Gastroesophageal sphincter (tissue), 4 donors: ENCODE measurements at regions not wholly inside any gene's neighbourhood (a gene's known extent, or its start where the extent isn't known, plus 50 kb on each side); places are given as distances from the start of the nearest gene placed in this dataset.
"Not testable (repeated sequence)": the region's sequence is repeated elsewhere in the genome, so short reads cannot be mapped to it uniquely, and the experiment has no call there.

ENCODE experiments used
- ATAC-seq: fragments of 150-250 bp; one replicate; pipeline ENCODE4 v1.9.1; 2016; ENCODE audit warnings: mild to moderate bottlenecking, moderate library complexity
- H3K27ac ChIP-seq, 4 donors: fragments of 200-600 bp; sonication (generic) in 3 of 4; 1 replicate in 3 of 4; 2 replicates in 1 of 4; pipeline ENCODE4 v1.5.1; 2016 to 2019
- H3K27me3 ChIP-seq: fragments of 200-600 bp; sonication (generic); one replicate; pipeline ENCODE4 v1.5.1; 2019
- H3K36me3 ChIP-seq, 2 donors: fragments of 200-600 bp; sonication (generic); one replicate each; pipeline ENCODE4 v1.5.1; 2019; ENCODE audit warnings: control low read depth in 1 of 2
- H3K4me1 ChIP-seq, 3 donors: fragments of 200-600 bp; sonication (generic); 1 replicate in 2 of 3; 2 replicates in 1 of 3; pipeline ENCODE4 v1.5.1; 2016 to 2019; ENCODE audit warnings: control low read depth in 2 of 3
- H3K4me3 ChIP-seq, 2 donors: fragments of 200-600 bp; sonication (generic); one replicate each; pipeline ENCODE4 v1.5.1; 2019; ENCODE audit warnings: mild to moderate bottlenecking in 1 of 2, moderate library complexity in 1 of 2
- H3K9me3 ChIP-seq, 3 donors: fragments of 200-600 bp; sonication (generic); one replicate each; pipeline ENCODE4 v1.5.1; 2017 to 2019; ENCODE audit warnings: control low read depth in 2 of 3
- CTCF ChIP-seq, 4 experiments: fragments of 200-600 bp in 2 of 4; fragments of 450-650 bp in 2 of 4; sonication (generic) in 1 of 4; IDR thresholded peaks; one replicate each; pipeline ENCODE4 v1.5.1; 2017 to 2019; ENCODE audit warnings: antibody characterized with exemption in 4 of 4, mild to moderate bottlenecking in 2 of 4, moderate library complexity in 2 of 4
- EP300 ChIP-seq: sonication (generic); formaldehyde crosslinking; IDR thresholded peaks from one replicate; pipeline ENCODE4 v1.6.1; 2017; ENCODE audit warnings: antibody characterized with exemption, mild to moderate bottlenecking
- POLR2A ChIP-seq, 2 donors: fragments of 450-650 bp; IDR thresholded peaks; one replicate each; pipeline ENCODE4 v1.6.1; 2017; ENCODE audit warnings: antibody characterized with exemption in 2 of 2, mild to moderate bottlenecking in 2 of 2, moderate library complexity in 1 of 2
- POLR2AphosphoS5 ChIP-seq: sonication (generic); formaldehyde crosslinking; IDR thresholded peaks from one replicate; pipeline ENCODE4 v1.6.1; 2017; ENCODE audit warnings: antibody characterized with exemption
- WGBS, 2 donors: methylation state at CpG; one replicate each; pipeline ENCODE4 v1.1.5; 2018; ENCODE audit warnings: low coverage in 1 of 2; 5-methylcytosine and 5-hydroxymethylcytosine counted together

- no peaks in the 10 kb centered on the region for H3K36me3 ChIP-seq
- no peak overlapping the region for H3K4me3 ChIP-seq
- WGBS, 2 donors = 76 to 87% methylated on average over 8 to 9 of the region's 9 CpGs
- no peak overlapping the region for H3K27ac ChIP-seq
- TF ChIP-seq POLR2A (IDR thresholded peaks at IDR 0.05) = no peak
- no peak for TF ChIP-seq EP300
- TF ChIP-seq POLR2AphosphoS5 = no peak
- no peak for TF ChIP-seq CTCF (IDR thresholded peaks at IDR 0.05)
- no peaks in the 10 kb centered on the region for H3K4me1 ChIP-seq
- ATAC-seq = no peak
- H3K27me3 ChIP-seq = peaks cover 24% of the 10 kb centered on the region
- peaks cover 0 to 27% (median 0%) of the 10 kb centered on the region in 3 donors for H3K9me3 ChIP-seq
These were observed 61.0 kb upstream of the NBPF3 start for GRCh38 chr1:21378705-21379494.

- ATAC-seq = no peak
- 90 to 100% methylated on average over 2 to 4 of the region's 6 CpGs for WGBS, 2 donors
These were observed 67.6 kb upstream of the NBPF3 start for GRCh38 chr1:21372383-21372782.

GRCh38 chr1:21369905-21370304, 70.0 kb upstream of the NBPF3 start:
- H3K4me1 ChIP-seq = peaks cover 0 to 10% (median 0%) of the 10 kb centered on the region in 3 donors
- 44 to 75% methylated on average over 2 to 4 of the region's 4 CpGs for WGBS, 2 donors
- no peaks in the 10 kb centered on the region for H3K9me3 ChIP-seq
- no peaks in the 10 kb centered on the region for H3K27me3 ChIP-seq
- TF ChIP-seq POLR2AphosphoS5 (no peak), EP300 (no peak), CTCF (IDR thresholded peaks at IDR 0.05) (no peak), POLR2A (IDR thresholded peaks at IDR 0.05) (no peak)
- no peaks in the 10 kb centered on the region for H3K36me3 ChIP-seq
- no peak overlapping the region for H3K27ac ChIP-seq
- no peak for ATAC-seq
- no peak overlapping the region for H3K4me3 ChIP-seq

More at GRCh38 chr1:21372383-21372782, 67.6 kb upstream of the NBPF3 start:
- no peak overlapping the region for H3K27ac ChIP-seq
- TF ChIP-seq EP300 = no peak
- no peak for TF ChIP-seq POLR2A (IDR thresholded peaks at IDR 0.05)
- TF ChIP-seq POLR2AphosphoS5 = no peak
- no peak for TF ChIP-seq CTCF (IDR thresholded peaks at IDR 0.05)
- no peaks in the 10 kb centered on the region for H3K9me3 ChIP-seq
- no peak overlapping the region for H3K4me3 ChIP-seq
- H3K36me3 ChIP-seq = no peaks in the 10 kb centered on the region
- H3K4me1 ChIP-seq = peaks cover 0 to 10% (median 0%) of the 10 kb centered on the region in 3 donors
- no peaks in the 10 kb centered on the region for H3K27me3 ChIP-seq

- TF ChIP-seq POLR2AphosphoS5 (peak; percentile 23), CTCF (IDR thresholded peaks at IDR 0.05) (peak; percentile 99 to 100 (median 100)), POLR2A (IDR thresholded peaks at IDR 0.05) (no peak), EP300 (no peak)
- Histone ChIP-seq H3K36me3 (no peaks in the 10 kb centered on the region), H3K4me3 (no peak overlapping the region), H3K9me3 (no peaks in the 10 kb centered on the region), H3K27me3 (no peaks in the 10 kb centered on the region), H3K4me1 (peaks cover 0 to 10% (median 0%) of the 10 kb centered on the region in 3 donors), H3K27ac (no peak overlapping the region)
- peak; percentile 92 for ATAC-seq
- 28 to 49% methylated on average over 5 of the region's 9 CpGs for WGBS, 2 donors
These were observed 71.2 kb upstream of the NBPF3 start for GRCh38 chr1:21368515-21369289.

GRCh38 chr1:21367973-21368514, 71.9 kb upstream of the NBPF3 start:
- H3K4me3 ChIP-seq, H3K36me3 ChIP-seq, H3K4me1 ChIP-seq, H3K27me3 ChIP-seq, ATAC-seq, H3K9me3 ChIP-seq, H3K27ac ChIP-seq: not testable (repeated sequence)
- WGBS, 2 donors = 52 to 67% methylated on average over 3 to 11 of the region's 14 CpGs
